ENCODE measurements at regions not wholly inside any gene's neighbourhood (a gene's known extent, or its start where the extent isn't known, plus 50 kb on each side); places are given as distances from the start of the nearest gene placed in this dataset.
"Not testable (repeated sequence)": the region's sequence is repeated elsewhere in the genome, so short reads cannot be mapped to it uniquely, and the experiment has no call there.

- Histone ChIP-seq H3K4me3 (ENCODE audit: low read length) (no peak overlapping the region), H3K27me3 (ENCODE audit: insufficient read depth, low read length) (no peaks in the 10 kb centered on the region), H3K27ac (ENCODE audit: low read depth, low read length) (no peak overlapping the region), H3K9me3 (ENCODE audit: insufficient read depth, low read depth, low read length) (no peaks in the 10 kb centered on the region), H3K4me1 (ENCODE audit: insufficient read depth, low read length) (no peaks in the 10 kb centered on the region), H3K9ac (ENCODE audit: low read depth, low read length) (no peak overlapping the region), H3K36me3 (ENCODE audit: insufficient read depth, low read length) (no peaks in the 10 kb centered on the region)
Measured at GRCh38 chr2:83842421-83842820, 616.7 kb downstream of the SUCLG1 start.

GRCh38 chr2:83837823-83838222 is 621.3 kb downstream of the SUCLG1 start:
- no peaks in the 10 kb centered on the region for H3K9me3 ChIP-seq (ENCODE audit: insufficient read depth, low read depth, low read length)
- 94% methylated on average over 3 of the region's 3 CpGs for WGBS
- no peak overlapping the region for H3K9ac ChIP-seq (ENCODE audit: low read depth, low read length)
- no peaks in the 10 kb centered on the region for H3K36me3 ChIP-seq (ENCODE audit: insufficient read depth, low read length)
- H3K27me3 ChIP-seq (ENCODE audit: insufficient read depth, low read length) = no peaks in the 10 kb centered on the region
- no peak overlapping the region for H3K27ac ChIP-seq (ENCODE audit: low read depth, low read length)
- H3K4me3 ChIP-seq (ENCODE audit: low read length) = no peak overlapping the region
- H3K4me1 ChIP-seq (ENCODE audit: insufficient read depth, low read length) = no peaks in the 10 kb centered on the region

GRCh38 chr2:83827618-83828017 is 631.5 kb downstream of the SUCLG1 start:
- H3K4me3 ChIP-seq (ENCODE audit: low read length) = no peak overlapping the region
- no peaks in the 10 kb centered on the region for H3K36me3 ChIP-seq (ENCODE audit: insufficient read depth, low read length)
- 100% methylated on average over 2 of the region's 2 CpGs for WGBS
- no peaks in the 10 kb centered on the region for H3K9me3 ChIP-seq (ENCODE audit: insufficient read depth, low read depth, low read length)
- H3K27ac ChIP-seq (ENCODE audit: low read depth, low read length) = no peak overlapping the region
- H3K4me1 ChIP-seq (ENCODE audit: insufficient read depth, low read length) = no peaks in the 10 kb centered on the region
- no peak overlapping the region for H3K9ac ChIP-seq (ENCODE audit: low read depth, low read length)
- H3K27me3 ChIP-seq (ENCODE audit: insufficient read depth, low read length) = no peaks in the 10 kb centered on the region

- Histone ChIP-seq H3K36me3 (ENCODE audit: insufficient read depth, low read length) (no peaks in the 10 kb centered on the region), H3K27me3 (ENCODE audit: insufficient read depth, low read length) (no peaks in the 10 kb centered on the region), H3K9me3 (ENCODE audit: insufficient read depth, low read depth, low read length) (no peaks in the 10 kb centered on the region), H3K4me1 (ENCODE audit: insufficient read depth, low read length) (no peaks in the 10 kb centered on the region), H3K27ac (ENCODE audit: low read depth, low read length) (no peak overlapping the region), H3K9ac (ENCODE audit: low read depth, low read length) (no peak overlapping the region), H3K4me3 (ENCODE audit: low read length) (no peak overlapping the region)
- WGBS = 95% methylated on average over 5 of the region's 5 CpGs
Measured at GRCh38 chr2:83826577-83826976, 632.5 kb downstream of the SUCLG1 start.

- no peaks in the 10 kb centered on the region for H3K9me3 ChIP-seq (ENCODE audit: insufficient read depth, low read depth, low read length)
- no peak overlapping the region for H3K9ac ChIP-seq (ENCODE audit: low read depth, low read length)
- H3K27me3 ChIP-seq (ENCODE audit: insufficient read depth, low read length) = no peaks in the 10 kb centered on the region
- 92% methylated on average over 2 of the region's 2 CpGs for WGBS
- H3K4me3 ChIP-seq (ENCODE audit: low read length) = no peak overlapping the region
- no peaks in the 10 kb centered on the region for H3K36me3 ChIP-seq (ENCODE audit: insufficient read depth, low read length)
- no peaks in the 10 kb centered on the region for H3K4me1 ChIP-seq (ENCODE audit: insufficient read depth, low read length)
- H3K27ac ChIP-seq (ENCODE audit: low read depth, low read length) = no peak overlapping the region
Measured at GRCh38 chr2:83823229-83823628, 635.9 kb downstream of the SUCLG1 start.

- Histone ChIP-seq H3K27ac (ENCODE audit: low read depth, low read length) (no peak overlapping the region), H3K9me3 (ENCODE audit: insufficient read depth, low read depth, low read length) (no peaks in the 10 kb centered on the region), H3K27me3 (ENCODE audit: insufficient read depth, low read length) (no peaks in the 10 kb centered on the region), H3K36me3 (ENCODE audit: insufficient read depth, low read length) (no peaks in the 10 kb centered on the region), H3K9ac (ENCODE audit: low read depth, low read length) (no peak overlapping the region), H3K4me1 (ENCODE audit: insufficient read depth, low read length) (no peaks in the 10 kb centered on the region), H3K4me3 (ENCODE audit: low read length) (no peak overlapping the region)
- 87% methylated on average over 1 of the region's 3 CpGs for WGBS
Measured at GRCh38 chr2:83817511-83817910, 641.6 kb downstream of the SUCLG1 start.

- no CpG with 5 or more reads among the region's 1 CpG for WGBS
- Histone ChIP-seq H3K4me1 (ENCODE audit: insufficient read depth, low read length) (no peaks in the 10 kb centered on the region), H3K9me3 (ENCODE audit: insufficient read depth, low read depth, low read length) (no peaks in the 10 kb centered on the region), H3K27me3 (ENCODE audit: insufficient read depth, low read length) (no peaks in the 10 kb centered on the region), H3K9ac (ENCODE audit: low read depth, low read length) (no peak overlapping the region), H3K27ac (ENCODE audit: low read depth, low read length) (no peak overlapping the region), H3K36me3 (ENCODE audit: insufficient read depth, low read length) (no peaks in the 10 kb centered on the region), H3K4me3 (ENCODE audit: low read length) (no peak overlapping the region)
Measured at GRCh38 chr2:83808878-83809277, 650.2 kb downstream of the SUCLG1 start.

- H3K4me3 ChIP-seq (ENCODE audit: low read length) = no peak overlapping the region
- 96% methylated on average over 10 of the region's 10 CpGs for WGBS
- H3K4me1 ChIP-seq (ENCODE audit: insufficient read depth, low read length) = no peaks in the 10 kb centered on the region
- no peaks in the 10 kb centered on the region for H3K36me3 ChIP-seq (ENCODE audit: insufficient read depth, low read length)
- H3K9me3 ChIP-seq (ENCODE audit: insufficient read depth, low read depth, low read length) = no peaks in the 10 kb centered on the region
- H3K27ac ChIP-seq (ENCODE audit: low read depth, low read length) = no peak overlapping the region
- H3K27me3 ChIP-seq (ENCODE audit: insufficient read depth, low read length) = no peaks in the 10 kb centered on the region
- no peak overlapping the region for H3K9ac ChIP-seq (ENCODE audit: low read depth, low read length)
Measured at GRCh38 chr2:83802604-83803003, 656.5 kb downstream of the SUCLG1 start.

GRCh38 chr2:83795777-83796176 is 663.3 kb downstream of the SUCLG1 start:
- Histone ChIP-seq H3K4me1 (ENCODE audit: insufficient read depth, low read length) (no peaks in the 10 kb centered on the region), H3K27me3 (ENCODE audit: insufficient read depth, low read length) (no peaks in the 10 kb centered on the region), H3K36me3 (ENCODE audit: insufficient read depth, low read length) (no peaks in the 10 kb centered on the region), H3K9ac (ENCODE audit: low read depth, low read length) (no peak overlapping the region), H3K4me3 (ENCODE audit: low read length) (no peak overlapping the region), H3K27ac (ENCODE audit: low read depth, low read length) (no peak overlapping the region), H3K9me3 (ENCODE audit: insufficient read depth, low read depth, low read length) (0 out of 2 replicates have a peak, but pooled peaks cover 4% of the 10 kb centered on the region)
- WGBS = 94% methylated on average over 3 of the region's 3 CpGs

GRCh38 chr2:83790467-83790866 is 668.6 kb downstream of the SUCLG1 start:
- peaks cover 16% of the 10 kb centered on the region for H3K4me1 ChIP-seq (ENCODE audit: insufficient read depth, low read length)
- 94% methylated on average over 6 of the region's 6 CpGs for WGBS
- not testable (repeated sequence) for H3K27ac ChIP-seq (ENCODE audit: low read depth, low read length); H3K4me3 ChIP-seq (ENCODE audit: low read length); H3K9ac ChIP-seq (ENCODE audit: low read depth, low read length); H3K36me3 ChIP-seq (ENCODE audit: insufficient read depth, low read length); H3K9me3 ChIP-seq (ENCODE audit: insufficient read depth, low read depth, low read length); H3K27me3 ChIP-seq (ENCODE audit: insufficient read depth, low read length)

GRCh38 chr2:83789674-83790073 is 669.4 kb downstream of the SUCLG1 start:
- H3K9ac ChIP-seq (ENCODE audit: low read depth, low read length); H3K36me3 ChIP-seq (ENCODE audit: insufficient read depth, low read length); H3K4me3 ChIP-seq (ENCODE audit: low read length); H3K27me3 ChIP-seq (ENCODE audit: insufficient read depth, low read length); H3K9me3 ChIP-seq (ENCODE audit: insufficient read depth, low read depth, low read length); H3K27ac ChIP-seq (ENCODE audit: low read depth, low read length): not testable (repeated sequence)
- H3K4me1 ChIP-seq (ENCODE audit: insufficient read depth, low read length) = peaks cover 20% of the 10 kb centered on the region
- WGBS = 84% methylated on average over 2 of the region's 2 CpGs

- not testable (repeated sequence) for H3K9me3 ChIP-seq (ENCODE audit: insufficient read depth, low read depth, low read length); H3K4me3 ChIP-seq (ENCODE audit: low read length); H3K9ac ChIP-seq (ENCODE audit: low read depth, low read length); H3K36me3 ChIP-seq (ENCODE audit: insufficient read depth, low read length); H3K27me3 ChIP-seq (ENCODE audit: insufficient read depth, low read length)
- WGBS = 56% methylated on average over 7 of the region's 9 CpGs
- Histone ChIP-seq H3K4me1 (ENCODE audit: insufficient read depth, low read length) (peaks cover 20% of the 10 kb centered on the region), H3K27ac (ENCODE audit: low read depth, low read length) (peak overlapping the region; percentile 50; the same call in 1 of the 2 replicates)
Measured at GRCh38 chr2:83788938-83789566, 670.0 kb downstream of the SUCLG1 start.

Measured in HUES64 (cell line).